ENCODE measurements at regions not wholly inside any gene's neighbourhood (a gene's known extent, or its start where the extent isn't known, plus 50 kb on each side); places are given as distances from the start of the nearest gene placed in this dataset.
"Not testable (repeated sequence)": the region's sequence is repeated elsewhere in the genome, so short reads cannot be mapped to it uniquely, and the experiment has no call there.

GRCh38 chr20:60751826-60752225, 500.2 kb upstream of the CDH4 start:
- DNase-seq (ENCODE audit: low read depth in 2 of 2), result no peak

DNA sequence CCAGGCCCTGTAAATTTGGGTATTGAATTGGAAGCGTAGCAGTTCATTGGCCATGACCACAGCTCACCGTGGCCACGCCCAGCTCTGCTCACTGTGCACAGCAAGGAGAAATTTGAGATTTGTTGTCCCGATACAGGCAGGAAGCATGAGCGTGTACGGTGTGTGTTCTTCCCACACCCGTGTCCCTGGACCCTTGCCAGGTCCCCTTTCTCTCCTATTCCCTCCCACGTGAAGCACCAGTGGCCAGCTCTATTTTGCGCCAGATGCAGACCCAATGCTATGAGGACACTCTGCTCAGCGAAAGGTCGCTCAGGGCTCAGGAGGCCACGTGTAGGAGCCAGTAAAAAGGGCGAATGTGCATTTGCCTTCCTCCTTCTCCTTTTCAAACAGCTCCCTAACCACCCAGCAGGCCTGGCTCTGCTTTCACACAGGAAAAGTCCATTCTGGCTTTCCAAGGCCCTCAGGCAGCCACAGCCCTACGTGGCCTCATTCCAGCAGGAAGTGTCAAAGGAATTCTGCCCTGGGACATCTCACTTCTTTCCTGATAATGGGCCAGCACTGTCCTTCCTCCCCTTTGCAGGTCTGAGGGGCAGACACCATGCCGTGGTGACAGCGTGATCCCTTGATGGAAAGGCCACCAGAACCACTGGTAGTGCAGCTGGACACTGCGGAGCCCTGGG, 499.2 kb upstream of the CDH4 start:
- DNase-seq (ENCODE audit: low read depth in 2 of 2), result no peak

GRCh38 chr20:60754856-60755255, 497.2 kb upstream of the CDH4 start:
- no peak for DNase-seq (ENCODE audit: low read depth in 2 of 2)

DNA sequence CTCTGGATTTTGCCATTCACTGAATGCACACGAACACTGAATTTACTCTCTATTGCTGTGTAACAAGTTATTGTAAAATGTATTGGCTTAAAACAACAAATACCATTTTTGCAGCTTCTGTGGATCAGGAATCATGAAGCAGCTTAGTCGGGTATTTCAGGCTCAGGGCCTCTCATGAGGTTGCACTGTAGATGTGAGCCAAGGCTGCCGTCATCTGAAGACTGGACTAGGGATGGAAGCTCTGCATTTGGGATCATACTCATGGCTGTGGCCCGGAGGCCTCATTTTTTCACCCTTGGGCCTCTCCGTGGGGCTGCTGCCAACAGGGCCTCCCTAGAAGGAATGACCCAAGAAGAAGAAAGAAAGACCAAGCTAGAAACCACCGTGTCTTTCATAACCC, 492.4 kb upstream of the CDH4 start:
- no peak for DNase-seq (ENCODE audit: low read depth in 2 of 2)

DNA sequence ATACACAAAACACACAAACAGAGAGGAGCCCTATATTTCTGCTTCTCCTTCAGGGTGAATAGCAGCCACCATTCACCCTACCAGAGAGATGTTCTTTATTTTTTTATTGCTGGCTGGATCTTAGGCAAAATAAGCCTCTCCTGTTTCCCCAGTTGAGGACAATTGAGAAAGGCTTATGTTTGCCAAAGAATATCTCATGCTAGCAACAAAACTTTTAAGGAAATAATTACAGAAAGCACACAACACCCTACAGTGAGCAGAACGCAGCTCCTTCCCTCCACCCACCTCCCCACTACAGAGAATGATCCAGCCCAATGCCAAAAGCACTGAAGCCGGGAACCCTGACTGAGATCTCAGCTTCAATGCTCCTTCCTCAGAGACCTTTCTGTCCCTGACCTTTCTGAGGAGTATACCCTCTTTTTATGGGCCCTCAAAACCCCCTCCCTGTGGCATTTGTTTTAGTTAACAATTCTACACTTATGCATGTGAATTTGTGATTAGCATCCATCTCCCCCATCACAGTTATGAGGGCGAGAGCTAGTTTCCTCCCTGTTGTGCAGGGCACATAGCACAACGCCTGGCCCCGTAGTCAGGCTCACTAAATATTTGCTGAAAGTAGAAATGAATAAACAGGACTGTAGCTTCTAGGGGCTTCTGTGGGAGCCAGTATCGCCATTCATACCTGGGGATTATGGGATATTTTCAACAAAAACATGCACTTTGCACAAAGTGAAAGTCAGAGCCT, 491.6 kb upstream of the CDH4 start:
- DNase-seq (ENCODE audit: low read depth in 2 of 2), result no peak

- DNase-seq (ENCODE audit: low read depth in 2 of 2), result no peak
Observed at GRCh38 chr20:60761056-60761455, 491.0 kb upstream of the CDH4 start.

DNA sequence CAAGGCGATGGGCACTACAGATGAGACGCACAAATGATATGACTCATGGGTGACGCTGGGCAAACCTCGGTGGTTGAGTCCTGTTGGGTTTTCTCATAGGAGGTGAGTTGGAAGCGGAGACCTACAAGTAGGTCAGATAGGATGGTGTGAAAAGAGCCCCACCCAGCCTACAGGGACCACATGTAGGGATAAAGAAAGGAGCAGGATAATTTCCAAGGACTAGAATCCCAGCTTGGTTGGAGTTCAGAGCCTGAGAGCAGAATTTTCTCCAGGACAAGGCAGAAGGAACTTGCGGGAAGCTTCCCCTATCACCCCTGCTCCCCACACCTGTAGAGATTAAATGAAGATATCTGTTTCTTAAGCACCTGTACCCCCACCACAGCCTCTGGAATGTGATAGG, 489.7 kb upstream of the CDH4 start:
- no peak for DNase-seq (ENCODE audit: low read depth in 2 of 2)

- DNase-seq (ENCODE audit: low read depth in 2 of 2), result no peak
Observed at GRCh38 chr20:60764328-60764727, 487.7 kb upstream of the CDH4 start.

DNA sequence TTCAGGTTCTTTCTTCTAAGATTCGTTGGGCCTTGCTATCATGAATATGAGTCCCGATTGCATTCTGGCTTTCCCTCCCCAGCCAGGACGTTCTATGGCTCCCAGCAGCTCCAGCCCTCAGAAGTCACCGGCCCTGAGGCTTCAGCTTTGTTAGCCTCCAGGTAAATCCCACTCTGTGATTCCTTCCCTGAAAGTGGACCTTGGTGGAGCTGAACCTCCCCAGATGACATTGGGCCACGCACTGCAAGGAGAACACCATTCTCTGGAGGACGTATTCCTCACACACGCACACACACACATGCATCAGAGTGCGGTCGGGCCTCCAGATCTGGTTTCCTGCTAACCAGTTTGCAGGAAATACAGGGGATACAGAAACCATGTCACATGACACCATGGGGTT, 487.3 kb upstream of the CDH4 start:
- no peak for DNase-seq (ENCODE audit: low read depth in 2 of 2)

- no peak for DNase-seq (ENCODE audit: low read depth in 2 of 2)
Observed at GRCh38 chr20:60765821-60766403, 486.1 kb upstream of the CDH4 start.

GRCh38 chr20:60768216-60768615, 483.8 kb upstream of the CDH4 start:
- DNase-seq (ENCODE audit: low read depth in 2 of 2), result no peak

DNA sequence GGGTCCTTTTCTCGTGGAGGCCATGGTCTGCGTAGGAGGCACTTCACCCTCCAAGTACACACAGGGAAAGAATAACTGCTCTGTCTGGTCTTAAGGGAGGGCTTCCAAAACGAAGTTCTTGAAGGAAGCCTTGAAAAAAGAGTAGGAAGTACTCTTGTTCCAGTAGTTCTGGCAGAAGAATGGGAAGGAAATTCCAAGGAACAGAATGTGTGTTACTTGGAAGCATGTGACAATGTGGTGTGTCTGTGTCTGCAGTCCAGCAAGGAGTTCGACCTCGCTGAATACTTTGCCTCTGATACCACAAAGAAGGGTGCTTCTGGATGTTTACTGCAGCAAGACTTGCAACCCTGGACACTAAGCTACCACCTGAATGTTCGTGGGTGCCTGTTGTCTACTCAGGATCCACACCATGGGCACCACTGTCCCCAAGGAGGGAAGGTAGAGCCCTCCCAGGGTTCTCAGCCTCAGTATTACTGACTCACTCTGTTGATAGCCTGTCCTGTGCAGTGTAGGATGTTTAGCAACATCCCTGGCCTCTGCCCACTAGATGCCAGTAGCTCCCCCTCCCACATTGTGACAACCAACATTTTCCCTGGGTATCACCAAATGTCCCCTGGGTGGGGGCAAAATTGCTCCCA, 471.6 kb upstream of the CDH4 start:
- no peak for DNase-seq (ENCODE audit: low read depth in 2 of 2)

- no peak for DNase-seq (ENCODE audit: low read depth in 2 of 2)
Observed at GRCh38 chr20:60782959-60783625, 469.0 kb upstream of the CDH4 start.

DNA sequence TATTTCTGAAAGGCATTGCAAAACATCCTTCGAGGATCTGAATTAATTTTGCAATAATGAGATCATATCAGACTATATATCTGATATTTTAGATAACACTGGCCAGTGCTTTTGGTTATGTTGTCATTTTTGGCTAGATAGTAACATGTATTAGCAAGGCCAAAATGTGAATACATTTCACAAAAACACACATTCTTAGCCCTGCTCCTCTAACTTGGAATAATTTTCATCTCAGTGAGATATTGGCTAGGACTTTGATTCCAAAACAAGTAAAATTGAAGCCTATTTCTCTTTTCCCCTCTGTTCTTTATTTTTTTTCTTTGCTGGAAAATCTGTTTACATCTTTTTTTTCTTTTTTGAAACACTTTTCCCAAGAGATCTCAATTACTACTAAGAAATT, 466.8 kb upstream of the CDH4 start:
- DNase-seq (ENCODE audit: low read depth in 2 of 2), result no peak

GRCh38 chr20:60785785-60786184, 466.3 kb upstream of the CDH4 start:
- no peak for DNase-seq (ENCODE audit: low read depth in 2 of 2)

DNA sequence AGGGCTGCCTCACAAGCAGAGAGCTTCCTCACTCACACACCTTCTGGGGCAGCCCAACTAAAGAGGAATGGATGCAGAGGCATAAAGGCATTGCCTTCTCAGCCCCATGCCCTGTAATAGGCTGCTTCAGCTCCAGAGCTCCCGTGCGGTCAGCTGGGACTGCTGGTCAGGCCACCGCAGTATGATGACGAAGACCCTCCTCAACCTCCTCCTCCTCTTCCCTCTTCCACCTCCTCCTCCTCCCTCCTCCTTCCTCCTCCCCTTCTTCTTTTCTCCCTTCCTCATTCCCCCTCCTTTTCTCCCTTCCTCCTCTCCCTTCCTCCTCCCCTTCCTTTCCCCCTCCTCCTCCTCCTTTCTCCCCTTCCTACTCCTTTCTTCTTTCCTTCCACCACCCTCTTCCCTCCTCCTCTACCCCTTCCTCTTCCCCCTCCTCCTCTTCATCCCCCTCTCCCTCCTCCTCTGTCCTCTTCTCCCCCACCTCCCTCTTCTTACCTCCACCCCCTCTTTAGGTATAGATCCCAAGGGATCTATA, 465.3 kb upstream of the CDH4 start:
- DNase-seq (ENCODE audit: low read depth in 2 of 2), result no peak

DNA sequence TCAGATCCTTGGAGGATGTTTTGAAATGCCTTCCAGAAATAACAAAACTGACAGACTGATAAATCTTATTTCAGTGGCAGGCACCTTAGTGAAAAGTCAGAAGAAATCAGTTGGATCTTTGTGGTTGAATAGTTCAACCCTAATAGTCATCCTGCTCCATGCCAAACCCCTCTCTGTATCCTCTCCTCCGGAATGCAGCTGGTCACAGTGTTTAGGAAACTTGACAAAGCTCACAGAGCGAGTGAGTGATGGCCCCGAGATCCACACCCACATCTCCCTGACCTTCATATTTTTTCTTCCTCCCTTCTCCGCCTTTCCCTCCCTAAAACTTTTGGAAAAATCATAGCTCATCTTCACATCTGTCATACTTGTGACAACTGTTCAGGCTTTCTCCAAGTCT, 464.8 kb upstream of the CDH4 start:
- DNase-seq (ENCODE audit: low read depth in 2 of 2), result no peak

- DNase-seq (ENCODE audit: low read depth in 2 of 2), result no peak
Observed at GRCh38 chr20:60788070-60788469, 464.0 kb upstream of the CDH4 start.

DNA sequence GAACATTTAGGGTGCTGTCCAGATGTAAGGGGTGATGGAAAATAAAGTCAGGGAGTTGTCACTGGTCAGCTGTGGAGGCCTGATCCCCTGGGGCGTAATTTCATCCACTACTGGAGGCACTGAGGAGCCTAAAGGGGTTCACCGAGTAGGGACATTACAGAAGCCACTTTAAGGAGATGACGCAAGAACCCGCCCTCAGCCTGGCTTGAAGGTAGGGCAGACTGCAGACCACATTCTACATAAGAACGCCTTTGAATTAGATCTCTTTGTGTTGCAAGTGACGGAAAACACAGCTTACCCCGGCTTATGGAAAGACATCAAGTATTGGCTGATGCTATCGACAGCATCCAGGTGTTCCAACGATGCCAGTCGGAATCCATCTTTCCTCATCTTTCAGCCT, 462.7 kb upstream of the CDH4 start:
- DNase-seq (ENCODE audit: low read depth in 2 of 2), result no peak

DNA sequence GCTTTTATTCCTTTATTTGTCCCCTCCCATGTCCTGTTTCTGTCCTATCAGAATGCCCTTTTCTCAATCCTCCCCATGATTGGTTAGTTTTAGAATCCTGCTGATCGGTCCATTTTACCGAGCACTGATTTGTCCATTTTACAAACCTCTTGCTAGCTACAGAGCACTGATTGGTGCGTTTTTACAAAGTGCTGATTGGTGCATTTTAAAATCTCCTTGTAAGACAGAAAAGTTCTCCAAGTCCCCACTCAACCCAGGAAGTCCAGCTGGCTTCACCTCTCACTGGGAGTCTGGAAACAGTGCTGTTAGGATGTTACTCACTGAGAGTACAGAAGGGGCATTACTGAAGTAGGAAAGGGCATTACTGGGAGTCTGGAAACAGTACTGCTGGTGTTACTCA, 461.7 kb upstream of the CDH4 start:
- not testable (repeated sequence) for DNase-seq (ENCODE audit: low read depth in 2 of 2)

DNA sequence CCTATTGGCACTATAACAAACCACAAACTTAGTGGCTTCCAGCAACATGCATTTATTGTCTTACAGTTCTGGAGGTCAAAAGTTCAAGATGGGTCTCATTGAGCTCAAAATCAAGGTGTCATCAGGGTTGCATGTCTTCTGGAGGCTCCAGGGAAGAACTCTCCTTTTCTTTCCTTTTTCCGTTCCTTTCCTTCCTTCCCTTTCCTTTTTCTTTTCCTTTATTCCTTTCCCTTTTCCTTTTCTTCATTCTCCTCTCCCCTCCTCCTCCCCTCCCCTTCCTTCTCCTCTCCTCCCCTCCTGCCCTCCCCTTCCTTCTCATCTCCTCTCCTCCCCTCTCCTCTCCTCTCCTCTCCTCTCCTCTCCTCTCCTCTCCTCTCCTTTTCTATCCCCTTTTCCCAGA, 460.2 kb upstream of the CDH4 start:
- no peak for DNase-seq (ENCODE audit: low read depth in 2 of 2)

- no peak for DNase-seq (ENCODE audit: low read depth in 2 of 2)
Observed at GRCh38 chr20:60792941-60793340, 459.1 kb upstream of the CDH4 start.
